ENCODE measurements at regions not wholly inside any gene's neighbourhood (a gene's known extent, or its start where the extent isn't known, plus 50 kb on each side); places are given as distances from the start of the nearest gene placed in this dataset.

- TF ChIP-seq KLF5 (IDR thresholded peaks at IDR 0.05; ENCODE audit: partially characterized antibody) = no peak
Observed at GRCh38 chr3:25372167-25372566, 55.9 kb upstream of the RARB start (continued).

DNA sequence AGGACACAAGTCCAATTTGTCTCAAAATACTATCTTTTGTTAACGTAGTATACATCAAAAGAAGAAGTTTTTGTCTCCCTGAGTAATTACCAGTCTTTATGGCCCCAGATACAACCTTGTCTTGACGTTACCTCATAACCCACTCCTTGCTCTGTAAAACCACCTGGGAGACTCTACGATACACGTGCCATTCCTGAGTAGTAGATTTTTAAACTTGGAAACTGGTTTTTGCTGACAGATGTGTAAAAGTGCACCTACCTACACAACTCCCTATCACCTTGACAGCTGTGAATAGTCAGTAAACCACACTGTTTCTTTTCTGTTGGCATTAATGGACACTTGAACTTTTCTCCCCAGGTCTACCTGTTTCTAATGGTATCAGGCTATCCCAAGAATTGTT, 51.7 kb upstream of the RARB start:
- no peaks in the 10 kb centered on the region for H3K4me1 ChIP-seq (ENCODE audit: control insufficient read depth, insufficient read depth, low read length)
- H3K4me2 ChIP-seq (ENCODE audit: control insufficient read depth, insufficient read depth) = no peak overlapping the region
- ChIA-PET POLR2A (no interaction called here), CTCF (no interaction called here), RAD21 (ENCODE audit: unreplicated experiment) (no interaction called here), SMC1A (ENCODE audit: uncharacterized antibody, unreplicated experiment) (interaction anchor here (0.7 kb wide), 1 partner anchor 256 kb away, joined by 3 read pairs; no protein-coding TSS in a partner anchor)
- ATAC-seq (no peak), FAIRE-seq (no peak), DNase-seq (ENCODE audit: low read depth, low spot score) (no peak)
- H3K9ac ChIP-seq (ENCODE audit: control insufficient read depth, insufficient read depth, low read length) = no peak overlapping the region
- no peak overlapping the region for H2AFZ ChIP-seq (ENCODE audit: control insufficient read depth, low read depth, low read length)
- H4K20me1 ChIP-seq (ENCODE audit: control insufficient read depth, insufficient read depth) = no peaks in the 10 kb centered on the region
- H3K79me2 ChIP-seq (ENCODE audit: control insufficient read depth, insufficient read depth, low read length) = no peaks in the 10 kb centered on the region
- H3K36me3 ChIP-seq (ENCODE audit: control insufficient read depth in 2 of 2, insufficient read depth in 2 of 2, low read length in 1 of 2) = no peaks in the 10 kb centered on the region
- H3K4me3 ChIP-seq = no peak overlapping the region
- no peak overlapping the region for H3K27ac ChIP-seq (ENCODE audit: control insufficient read depth, insufficient read depth)
- no peak for TF ChIP-seq ETV6 (conservative IDR thresholded peaks at IDR 0.05 in 1 of 2, IDR thresholded peaks at IDR 0.05 in 1 of 2; ENCODE audit: borderline replicate concordance in 1 of 2, low read depth in 1 of 2)
- TF ChIP-seq ZNF217 (IDR thresholded peaks at IDR 0.05) = no peak
- TF ChIP-seq RELB (IDR thresholded peaks at IDR 0.05; ENCODE audit: low read depth) = no peak
- TF ChIP-seq STAT1 (conservative IDR thresholded peaks at IDR 0.05) = no peak
- TF ChIP-seq ASH2L (IDR thresholded peaks at IDR 0.05; ENCODE audit: borderline replicate concordance, low read depth) = no peak
- TF ChIP-seq MAX (IDR thresholded peaks at IDR 0.05; ENCODE audit: low read depth, low read length) = no peak
- in situ Hi-C loops (cut with MboI) = no loop called here
- no peaks in the 10 kb centered on the region for H3K27me3 ChIP-seq (replicated peaks in 1 of 2; ENCODE audit: control insufficient read depth in 2 of 2, insufficient read depth in 2 of 2, low read length in 1 of 2)
- BruUV-seq (replicated peaks) = no TSS peak
- intact Hi-C loops (cut with micrococcal nuclease; ENCODE audit: unreplicated experiment) = no loop called here
- WGBS (ENCODE audit: insufficient coverage, insufficient replicate concordance, low lambda C conversion rate, missing lambda C conversion rate) = 3% methylated on average over 4 of the region's 4 CpGs
- H3K9me3 ChIP-seq (replicated peaks; ENCODE audit: control insufficient read depth, insufficient read depth, low read length) = no peaks in the 10 kb centered on the region

Measured in GM12878 (cell line).